DMS79 (cell line): ENCODE measurements at regions not wholly inside any gene's neighbourhood (a gene's known extent, or its start where the extent isn't known, plus 50 kb on each side); places are given as distances from the start of the nearest gene placed in this dataset.
"Not testable (repeated sequence)": the region's sequence is repeated elsewhere in the genome, so short reads cannot be mapped to it uniquely, and the experiment has no call there.

Experiments
- DNase-seq: peaks from one replicate; lab custom pipeline; 2025; lab: John Stamatoyannopoulos, UW

DNA sequence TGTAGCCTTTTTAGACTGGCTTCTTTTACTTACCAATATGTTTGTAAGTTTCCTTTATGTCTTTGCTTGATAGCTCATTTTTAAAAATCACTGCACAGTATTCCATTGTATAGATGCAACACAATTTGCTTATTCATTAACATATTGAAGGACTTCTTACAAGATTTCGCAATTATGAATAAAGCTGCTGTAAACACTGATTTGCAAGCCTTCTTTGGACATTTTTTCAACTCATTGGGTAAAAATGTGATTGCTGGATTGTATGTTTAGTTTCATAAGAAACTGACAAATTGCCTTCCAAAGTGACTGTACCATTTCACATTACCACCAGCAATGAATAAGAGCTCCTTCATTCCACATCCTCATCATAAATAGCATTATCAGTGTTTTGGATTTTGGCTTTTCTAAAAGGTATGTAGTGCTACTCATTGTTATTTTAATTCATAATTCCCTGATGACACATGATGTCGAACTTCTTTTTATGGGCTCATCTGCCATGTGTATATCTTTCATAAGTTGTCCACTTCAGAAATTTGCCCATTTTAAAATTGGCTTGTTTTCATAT lies 80.7 kb downstream of the TFAP2B start:
- DNase-seq: no peak

DNA sequence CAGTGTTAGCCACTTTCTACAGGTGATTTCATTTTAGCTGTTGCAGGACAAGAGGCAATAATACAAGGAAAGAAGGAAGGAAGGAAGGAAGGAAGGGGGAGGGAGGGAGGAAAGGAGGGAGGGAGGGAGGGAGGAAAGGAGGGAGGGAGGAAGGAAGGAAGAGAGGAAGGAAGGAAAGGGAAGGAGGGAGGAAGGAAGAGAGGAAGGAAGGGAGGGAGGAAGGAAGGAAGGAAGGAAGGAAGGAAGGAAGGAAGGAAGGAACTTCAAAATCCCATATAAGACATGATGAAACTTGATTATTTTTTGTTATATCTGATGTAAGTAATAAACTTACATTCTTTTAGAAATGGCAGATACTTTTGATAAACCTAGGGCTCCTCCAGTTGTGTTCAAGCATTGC lies 83.6 kb downstream of the TFAP2B start:
- no peak for DNase-seq

DNA sequence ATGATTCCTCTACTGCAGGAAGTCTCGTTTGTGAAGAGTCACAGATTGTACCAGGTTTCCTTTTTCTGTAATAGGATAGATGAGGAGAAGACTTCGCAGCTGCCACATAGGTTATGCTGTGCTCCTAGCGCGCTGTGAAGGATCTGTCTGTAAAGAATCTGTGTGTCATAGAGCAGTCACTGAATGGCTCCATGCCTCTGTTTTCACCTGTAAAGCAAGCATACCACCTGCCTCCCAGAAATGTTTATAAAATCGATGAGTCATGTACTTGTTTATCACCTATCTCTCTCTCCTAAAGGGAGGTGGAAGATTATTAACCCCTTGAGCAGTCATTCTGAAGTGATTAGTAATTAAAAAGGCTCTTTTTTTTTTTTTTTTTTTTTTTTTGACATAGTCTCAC lies 86.6 kb downstream of the TFAP2B start:
- no peak for DNase-seq

DNA sequence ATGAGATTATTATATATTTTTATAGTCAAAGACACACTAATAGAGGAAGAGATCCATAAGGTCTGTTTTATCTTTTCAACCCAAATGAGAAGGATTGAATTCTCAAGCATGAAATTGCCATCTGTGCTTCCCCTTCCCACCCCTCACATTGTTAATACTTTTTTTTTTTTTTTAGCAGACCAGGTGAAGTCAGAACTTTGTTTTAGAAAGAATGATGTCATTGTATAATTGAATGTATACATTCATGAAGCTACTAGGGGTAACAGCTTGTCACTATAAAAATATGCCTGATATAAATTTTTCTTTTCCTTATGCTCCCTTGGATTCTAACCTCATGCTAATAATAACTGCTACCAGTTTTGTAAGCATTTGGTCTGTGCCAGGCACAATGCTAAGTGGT lies 88.9 kb downstream of the TFAP2B start:
- no peak for DNase-seq

DNA sequence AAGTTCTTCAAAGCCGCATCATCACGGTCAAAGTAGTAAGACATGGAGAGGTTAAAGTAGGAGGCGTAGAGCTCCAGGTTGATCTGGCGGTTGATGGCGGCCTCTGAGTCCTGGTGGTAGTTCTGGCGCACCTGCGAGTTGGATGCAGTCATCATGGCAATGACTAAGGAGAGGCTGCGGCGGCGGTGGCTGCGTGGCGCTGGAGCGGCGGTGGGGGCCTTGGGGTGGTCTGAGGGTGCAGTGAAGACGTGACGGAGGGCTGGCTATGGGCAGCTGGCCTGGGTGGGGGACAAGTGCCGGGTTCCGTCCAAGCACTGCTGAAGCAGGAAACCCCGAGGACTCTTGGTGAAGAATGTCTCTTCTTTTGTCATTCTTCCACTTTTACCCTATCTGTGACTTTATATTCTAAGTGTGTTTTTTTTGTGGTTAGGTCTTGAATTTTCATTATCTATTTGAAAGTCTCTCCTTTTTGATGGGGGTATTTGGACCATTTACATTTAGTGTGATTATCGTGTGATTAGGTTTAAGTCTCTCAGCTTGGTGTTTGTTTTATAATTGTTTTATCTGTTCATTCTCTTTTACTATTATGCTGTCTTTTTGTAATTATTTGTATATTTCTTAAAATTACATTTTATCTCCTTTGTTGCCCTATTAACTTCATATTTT lies 94.6 kb downstream of the TFAP2B start:
- no peak for DNase-seq

DNA sequence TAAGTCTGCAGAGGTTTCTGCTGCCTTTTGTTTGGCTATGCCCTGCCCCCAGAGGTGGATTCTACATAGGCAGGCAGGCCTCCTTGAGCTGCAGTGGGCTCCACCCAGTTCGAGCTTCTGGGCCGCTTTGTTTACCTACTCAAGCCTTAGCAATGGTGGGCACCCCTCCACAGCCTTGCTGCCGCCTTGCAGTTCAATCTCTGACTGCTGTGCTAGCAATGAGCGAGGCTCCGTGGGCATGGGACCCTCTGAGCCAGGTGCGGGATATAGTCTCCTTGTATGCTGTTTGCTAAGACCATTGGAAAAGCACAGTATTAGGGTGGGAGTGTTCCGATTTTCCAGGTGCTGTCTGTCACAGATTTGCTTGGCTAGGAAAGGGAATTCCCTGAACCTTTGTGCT lies 102.7 kb downstream of the TFAP2B start:
- DNase-seq: not testable (repeated sequence)

DNA sequence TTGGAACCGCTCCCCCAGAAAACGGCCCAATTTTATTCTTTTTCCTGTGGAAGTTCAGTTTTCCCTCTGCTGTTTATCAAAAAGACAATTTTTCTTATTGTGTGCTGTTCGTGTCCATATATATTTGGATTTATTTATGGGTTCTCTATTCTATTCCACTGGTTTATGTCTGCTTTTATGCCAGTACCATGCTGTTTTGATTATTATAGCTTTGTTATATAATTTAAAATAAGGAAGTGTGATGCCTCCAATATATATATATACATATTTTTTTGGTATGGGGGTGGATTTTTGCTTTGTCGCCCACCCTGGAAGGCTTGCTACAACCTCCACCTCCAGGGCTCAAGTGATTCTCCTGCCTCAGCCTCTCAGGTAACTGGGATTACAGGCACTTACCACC lies 103.3 kb downstream of the TFAP2B start:
- no peak for DNase-seq

DNA sequence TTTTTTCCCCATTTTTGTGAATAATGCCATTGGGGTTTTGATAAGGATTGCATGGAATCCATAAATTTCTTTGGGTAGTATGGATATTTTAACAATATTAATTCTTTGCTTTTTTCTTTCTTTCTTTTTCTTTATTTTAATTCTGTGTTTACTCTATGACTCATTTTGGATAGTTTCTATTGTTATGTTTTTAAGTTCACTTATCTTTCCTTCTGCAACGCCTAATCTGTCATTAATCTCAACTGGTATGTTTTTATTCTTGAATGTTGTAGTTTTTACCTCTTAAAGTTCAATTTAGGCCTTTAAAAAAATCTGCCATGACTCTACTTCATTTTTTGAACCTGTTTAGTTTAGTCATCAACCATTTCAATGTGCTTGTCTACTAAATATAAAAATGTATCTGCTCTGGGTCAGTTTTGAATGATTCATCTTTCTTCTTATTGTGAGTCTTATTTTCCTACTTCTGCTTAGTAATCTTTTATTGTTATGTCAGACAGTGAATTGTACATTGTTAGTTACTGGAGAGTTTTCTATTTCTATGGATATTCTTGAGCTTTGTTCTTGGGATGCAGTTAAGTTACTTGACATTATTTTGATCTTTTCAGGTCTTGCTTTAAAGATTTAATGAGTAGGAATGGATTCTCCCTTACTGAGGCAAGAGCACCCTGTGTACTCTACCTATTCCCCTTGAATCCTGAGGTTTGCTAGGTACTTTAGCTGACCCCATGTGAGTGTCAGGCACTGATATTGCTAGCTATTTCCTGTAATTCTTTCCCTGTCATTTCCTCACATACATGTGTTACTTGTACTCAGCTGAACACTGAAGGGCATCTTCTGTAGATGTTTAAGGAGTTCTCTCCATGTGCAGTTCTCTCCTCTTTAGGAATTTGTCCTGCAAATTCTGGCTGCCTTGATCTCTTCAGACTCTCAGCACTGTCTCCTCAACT lies 104.2 kb downstream of the TFAP2B start:
- DNase-seq: no peak

DNA sequence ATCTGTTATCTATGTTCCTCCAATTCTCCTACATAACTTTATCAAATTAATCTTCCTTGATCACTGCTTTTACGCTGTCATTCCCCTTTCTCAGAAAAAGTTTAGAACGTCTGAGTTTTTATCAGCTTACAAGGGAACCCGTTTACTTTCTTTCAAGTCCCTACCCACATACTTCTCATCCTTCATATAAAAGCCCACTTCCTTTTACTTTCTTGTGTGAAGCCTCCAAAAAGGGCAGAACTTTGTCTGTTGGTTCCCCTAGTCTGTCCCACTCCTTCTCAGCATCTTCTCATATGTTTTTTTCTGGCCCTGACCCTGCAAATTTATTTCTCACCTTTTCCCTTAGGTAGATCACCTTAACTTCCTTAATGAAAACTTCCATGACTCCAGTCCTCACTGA lies 106.1 kb downstream of the TFAP2B start:
- DNase-seq: no peak

DNA sequence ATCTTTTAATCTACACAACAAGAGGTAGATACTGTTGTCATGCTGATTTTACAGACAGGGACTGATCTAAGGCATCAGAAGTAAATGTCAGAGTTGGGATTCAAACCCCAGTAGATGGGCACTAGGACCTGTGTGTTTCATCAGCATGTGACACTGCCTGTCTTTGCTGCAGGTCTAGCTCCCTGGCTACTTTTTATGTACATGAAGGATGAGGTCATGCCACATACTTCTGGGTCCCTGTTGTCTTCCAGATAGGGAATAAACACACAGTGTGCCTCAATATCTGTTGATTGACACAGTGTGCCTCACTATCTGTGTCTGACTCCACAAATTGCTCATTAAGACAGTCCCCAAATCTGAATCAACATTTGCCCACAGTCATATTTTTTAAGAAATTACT lies 106.9 kb downstream of the TFAP2B start:
- no peak for DNase-seq

DNA sequence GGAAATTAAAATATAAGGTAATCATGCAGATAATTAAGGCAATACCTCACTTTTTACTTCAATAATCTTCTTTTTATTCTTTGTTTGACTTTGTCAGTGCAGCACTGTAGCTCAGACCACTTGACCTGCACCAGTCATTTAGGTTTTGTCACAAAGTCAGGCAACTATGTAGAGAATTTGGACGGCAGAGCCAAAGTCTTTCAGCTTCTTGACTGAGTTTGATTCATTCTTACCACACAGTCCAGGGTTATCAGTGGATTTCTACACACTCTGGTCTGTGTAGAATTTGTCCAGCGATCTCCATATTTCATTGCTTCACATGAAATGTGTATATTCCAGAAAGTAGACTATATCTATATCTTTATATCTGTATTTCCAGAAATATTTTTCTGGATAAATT lies 107.3 kb downstream of the TFAP2B start:
- no peak for DNase-seq

DNA sequence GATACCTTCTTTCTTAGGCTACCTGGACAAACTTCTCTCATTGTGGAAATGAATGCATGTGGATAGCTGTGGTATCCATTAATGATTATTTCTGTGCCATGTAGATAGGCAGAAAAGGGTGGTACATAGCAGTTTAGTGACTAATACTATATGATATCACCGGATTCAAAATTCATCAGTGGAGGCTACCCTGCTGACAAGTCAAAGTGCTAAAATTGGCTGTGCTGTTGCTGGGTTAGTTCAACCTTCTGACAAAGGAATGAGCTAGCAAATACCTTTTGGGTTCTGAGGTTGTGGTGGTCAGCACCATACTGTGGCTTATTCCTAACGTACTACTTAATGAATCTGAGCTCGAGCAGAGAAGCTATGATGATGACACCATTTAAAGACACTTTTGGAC lies 109.1 kb downstream of the TFAP2B start:
- no peak for DNase-seq

DNA sequence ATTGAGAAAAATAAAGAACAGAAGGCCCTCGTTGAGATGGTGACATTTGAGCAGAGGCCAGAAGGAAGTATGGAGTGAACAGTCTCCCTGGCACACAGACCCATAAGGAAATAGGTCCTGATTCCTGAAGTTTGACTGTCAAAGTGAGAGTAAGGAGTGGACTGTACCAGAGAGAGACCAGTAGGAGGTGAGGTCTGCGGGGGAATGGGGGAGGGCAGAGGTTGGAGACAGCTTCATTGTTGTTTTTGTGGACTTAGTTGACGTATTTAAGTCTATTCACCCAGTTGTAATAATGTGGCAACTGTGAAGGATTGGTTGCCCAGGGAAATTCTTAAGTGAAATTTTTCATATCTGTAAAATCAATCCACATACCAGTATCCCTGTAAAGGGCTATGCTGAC lies 110.7 kb downstream of the TFAP2B start:
- DNase-seq: no peak

DNA sequence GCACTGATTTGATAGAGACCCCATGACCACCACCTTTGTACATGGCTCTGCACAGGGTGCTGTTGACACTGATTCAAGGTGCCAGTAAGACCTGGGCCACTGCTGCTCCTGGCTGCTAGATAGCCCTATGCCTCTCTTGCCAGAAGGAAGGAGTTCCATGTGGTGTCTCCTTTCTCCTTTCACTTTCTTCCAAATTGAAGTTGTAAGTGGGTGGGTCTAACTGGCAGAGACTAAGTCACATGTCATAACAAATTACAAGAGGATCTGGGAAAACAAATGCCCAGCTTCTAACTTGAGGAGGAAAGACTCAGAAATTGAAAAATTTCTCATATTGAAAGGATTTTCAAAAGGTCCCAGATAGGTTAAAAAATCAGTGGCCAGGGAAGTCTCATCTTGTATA lies 116.8 kb downstream of the TFAP2B start:
- DNase-seq: no peak

DNA sequence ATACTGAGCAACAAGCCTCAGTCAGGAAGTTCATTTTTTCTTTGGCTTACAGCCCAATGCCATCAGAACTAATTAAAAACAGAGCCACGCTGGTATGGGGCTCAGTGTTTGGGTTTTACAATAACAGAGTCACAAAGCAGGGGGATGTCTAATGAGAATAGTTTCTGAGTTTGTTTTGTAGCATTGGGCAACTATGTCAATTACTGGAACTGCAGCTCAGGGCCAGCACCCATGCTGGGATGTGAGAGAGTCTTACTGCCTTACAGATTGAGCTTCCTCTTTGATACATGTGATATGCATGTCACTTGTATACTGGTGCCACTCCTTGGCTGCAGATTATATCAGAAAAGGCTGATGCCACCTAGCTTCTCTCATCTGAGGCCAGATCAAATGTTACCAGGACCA lies 117.6 kb downstream of the TFAP2B start:
- DNase-seq: no peak

DNA sequence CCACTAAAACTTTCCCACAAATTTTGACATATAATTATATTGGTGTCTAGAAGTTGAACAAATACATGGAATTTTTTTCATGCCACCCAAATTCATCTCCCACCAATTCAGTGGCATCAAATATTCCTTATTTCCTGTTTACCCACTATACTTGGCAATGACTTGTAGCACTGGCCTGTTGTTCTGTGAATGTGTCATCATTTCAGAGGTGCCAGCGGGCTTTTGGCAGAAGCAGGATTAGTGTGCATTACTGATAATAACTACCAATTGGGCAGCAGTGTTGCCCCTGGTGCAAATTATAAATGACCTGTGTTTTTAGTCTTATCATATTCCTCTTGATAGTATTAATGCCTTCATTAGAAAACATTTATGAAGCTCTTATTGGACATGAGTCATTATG lies 121.3 kb downstream of the TFAP2B start:
- no peak for DNase-seq

DNA sequence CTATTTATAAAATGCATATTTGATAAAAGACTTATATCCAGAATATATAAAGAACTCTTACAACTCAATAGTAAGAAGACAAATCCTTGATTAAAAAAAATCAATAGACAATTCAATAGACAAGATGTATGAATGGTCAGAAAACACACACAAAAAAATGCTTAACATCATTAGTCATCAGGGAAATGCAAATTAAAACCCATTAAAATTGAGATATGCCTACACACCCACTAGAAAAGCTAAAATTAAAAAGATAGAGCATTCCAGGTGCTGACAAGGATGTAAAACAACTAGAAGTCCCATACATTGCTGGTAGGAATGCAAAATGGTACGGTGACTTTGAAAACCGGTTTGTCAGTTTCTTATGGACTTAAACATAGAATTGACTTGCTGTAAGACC lies 127.1 kb downstream of the TFAP2B start:
- DNase-seq: no peak

DNA sequence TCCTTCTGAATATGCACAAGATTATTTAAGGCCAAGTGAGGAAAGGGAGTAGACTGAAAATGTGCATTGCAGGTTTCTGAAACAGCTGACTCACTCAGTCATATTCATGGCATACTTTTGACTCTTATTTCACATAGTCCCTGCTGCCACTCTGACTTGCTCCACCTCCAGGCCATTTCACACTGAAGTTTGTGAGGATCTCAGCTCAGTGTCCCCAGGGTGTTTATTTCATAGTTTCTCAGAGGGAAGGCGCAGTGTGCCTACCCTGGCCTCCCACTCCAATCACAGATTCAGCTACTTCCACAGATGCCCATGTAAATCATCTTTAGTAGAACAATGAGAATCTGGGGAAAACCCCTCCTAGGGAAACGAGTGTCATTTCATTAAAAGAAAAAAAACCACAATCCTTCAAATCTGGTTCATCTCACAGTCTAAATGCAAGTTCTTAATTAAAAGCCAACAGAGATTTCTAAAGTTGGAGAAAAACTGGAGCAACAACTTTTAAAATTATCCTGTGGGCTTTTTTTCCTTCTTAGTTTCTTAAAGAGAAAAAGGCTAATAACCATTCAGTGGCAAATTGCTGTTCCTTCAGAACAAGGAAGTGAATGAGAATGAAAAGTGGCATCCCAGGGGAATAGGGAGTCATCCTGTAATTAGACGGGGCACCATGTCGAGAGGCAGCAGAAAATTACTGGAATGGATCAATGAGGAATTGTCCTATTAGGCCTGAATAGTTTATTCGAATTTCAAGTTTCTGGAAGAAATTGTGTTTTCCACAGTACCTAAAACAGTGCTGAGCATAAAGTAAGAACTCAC lies 133.6 kb downstream of the TFAP2B start:
- DNase-seq: no peak

DNA sequence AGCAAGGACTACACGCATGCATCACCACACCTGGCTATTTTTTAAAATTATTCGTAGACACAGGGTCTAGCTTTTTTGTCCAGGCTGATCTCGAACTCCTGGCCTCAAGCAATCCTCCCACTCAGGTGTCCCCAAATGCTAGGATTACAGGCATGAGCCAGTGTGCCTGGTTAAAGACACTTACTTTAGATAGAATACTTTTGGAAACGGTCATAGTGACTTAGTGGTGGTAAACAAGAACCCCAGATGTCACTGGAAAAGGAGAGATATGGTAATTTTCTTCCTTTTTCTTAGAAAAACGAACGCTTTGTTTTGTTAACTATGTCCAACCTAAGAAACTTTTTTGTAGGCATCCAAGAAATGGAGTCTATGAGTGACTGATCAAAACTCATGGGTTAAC lies 137.3 kb downstream of the TFAP2B start:
- DNase-seq: no peak

DNA sequence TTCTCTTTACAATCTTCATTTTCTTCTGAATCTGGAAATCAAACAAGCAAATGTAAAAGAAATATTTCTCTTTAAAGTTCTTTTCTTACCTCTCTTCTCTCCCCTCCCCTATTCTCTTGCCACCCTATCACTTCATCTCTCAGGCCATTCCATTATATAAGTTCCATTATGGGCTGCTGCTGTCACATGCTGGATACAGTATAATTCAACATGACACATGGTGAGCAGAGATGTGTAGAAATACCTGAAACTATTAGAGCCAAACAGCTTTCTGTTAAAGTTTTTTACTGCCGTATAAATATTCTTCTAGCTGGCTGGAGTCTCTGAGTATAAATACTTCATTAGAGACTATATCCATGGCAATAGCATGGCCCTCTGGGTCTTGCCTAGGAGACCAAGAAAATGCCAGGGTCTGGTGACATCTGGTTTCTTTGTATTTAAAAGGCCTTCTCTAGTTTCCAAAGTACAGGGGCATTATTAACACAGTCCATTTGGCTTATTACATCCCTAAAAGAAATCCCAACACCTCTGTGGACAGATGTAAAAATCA lies 139.6 kb downstream of the TFAP2B start:
- DNase-seq: no peak

DNA sequence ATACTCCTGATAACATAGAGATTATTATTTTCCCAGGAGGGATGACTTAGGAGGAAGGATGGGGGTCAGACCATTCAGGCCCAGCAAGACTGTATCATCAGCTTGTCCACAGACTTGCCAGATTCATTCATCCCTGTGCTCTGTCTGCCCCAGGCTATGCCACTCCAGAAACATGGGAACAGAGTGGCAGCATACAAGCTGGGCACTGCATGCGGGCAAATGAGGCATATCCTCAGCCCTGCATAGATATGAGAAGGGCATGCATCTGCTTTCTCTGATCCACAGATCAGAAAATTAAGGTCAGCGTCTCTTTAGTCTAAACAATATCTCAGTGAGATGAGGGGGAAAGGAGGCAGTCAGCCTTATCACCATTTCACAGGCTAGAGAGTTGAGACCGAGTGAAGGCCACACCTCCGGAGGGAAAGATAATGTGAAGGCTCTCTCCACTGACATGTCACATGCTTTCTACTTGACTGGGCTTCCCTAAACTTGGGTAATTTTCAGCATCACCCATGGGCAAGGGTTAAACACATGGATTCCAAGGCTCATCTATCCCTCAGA lies 140.5 kb downstream of the TFAP2B start:
- DNase-seq: no peak

DNA sequence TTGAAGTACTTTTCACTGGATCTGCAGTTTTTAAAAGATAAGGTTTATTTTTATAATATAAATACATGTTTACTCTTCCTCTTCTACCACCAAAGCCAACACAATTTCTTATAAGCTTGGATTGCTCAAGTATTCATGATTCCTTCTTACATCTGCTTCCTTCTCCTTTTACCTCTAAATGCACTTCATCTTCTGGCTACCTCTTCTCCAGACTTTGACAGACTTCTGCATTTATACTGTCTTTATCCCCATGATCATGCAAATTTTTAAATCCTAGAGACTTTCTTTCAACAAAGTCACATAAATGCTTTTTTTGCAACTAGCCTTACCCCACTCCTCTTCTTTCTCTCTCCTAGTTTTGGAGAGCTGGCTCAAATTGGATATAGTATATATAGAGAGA lies 142.9 kb downstream of the TFAP2B start:
- no peak for DNase-seq
